A549 (cell line): ENCODE measurements at regions not wholly inside any gene's neighbourhood (a gene's known extent, or its start where the extent isn't known, plus 50 kb on each side); places are given as distances from the start of the nearest gene placed in this dataset.

Experiments
- BCL3 ChIP-seq: fragments of >200 bp; sonication (Bioruptor Twin); formaldehyde crosslinking; IDR thresholded peaks from 3 replicates; pipeline ENCODE4 v1.6.1; 2016
- CEBPB ChIP-seq, 2 experiments: fragments of >200 bp in 1 of 2; sonication (Bioruptor Twin) in 1 of 2; formaldehyde crosslinking in 1 of 2; IDR thresholded peaks; 2 replicates each; pipeline ENCODE4 v1.6.1; 2012 to 2016
- CTCF ChIP-seq: fragments of >200 bp; sonication (Bioruptor Twin); formaldehyde crosslinking; IDR thresholded peaks from 3 replicates; pipeline ENCODE4 v1.5.1; 2016
- FOSB ChIP-seq: fragments of 250-450 bp; sonication (Bioruptor Pico); IDR thresholded peaks from 2 replicates; pipeline ENCODE4 v1.5.0; 2020; ENCODE audit warnings: mild to moderate bottlenecking, moderate library complexity
- MAX ChIP-seq: IDR thresholded peaks from 2 replicates; pipeline ENCODE4 v1.6.1; 2012
- NFE2L2 ChIP-seq: fragments of 150-350 bp; conservative IDR thresholded peaks from 2 replicates; pipeline ENCODE4 v1.6.1; 2014; ENCODE audit warnings: low read length
- RCOR1 ChIP-seq: fragments of 150-350 bp; IDR thresholded peaks from 2 replicates; pipeline ENCODE4 v1.6.1; 2014; ENCODE audit warnings: antibody characterized with exemption, low read length, low read depth
- TF ChIP-seq, protein P1 (sequence below): fragments of 200-600 bp; sonication (generic); IDR thresholded peaks from 2 replicates; pipeline ENCODE4 v1.6.1; 2016; ENCODE audit warnings: antibody characterized with exemption, mild to moderate bottlenecking, moderate library complexity

DNA sequence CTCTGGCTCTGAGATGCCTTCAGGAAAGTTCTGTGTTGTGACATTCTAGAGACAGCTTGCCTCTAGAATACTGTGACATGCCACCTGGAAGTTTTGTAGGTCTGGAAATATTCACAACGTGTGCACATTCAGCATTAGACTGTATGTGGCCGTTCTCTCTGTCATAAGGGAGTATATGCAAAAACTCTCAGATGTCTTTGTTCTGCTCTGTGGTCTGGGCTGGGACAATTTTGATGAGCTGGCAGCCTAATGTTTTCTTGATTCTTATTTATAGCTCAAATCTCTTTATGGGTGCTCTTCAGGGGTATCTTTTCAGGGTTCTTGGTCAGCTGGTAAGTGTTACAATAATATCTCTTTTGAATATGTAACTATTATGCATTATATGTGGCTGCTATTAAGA, 355.1 kb downstream of the PAX1 start:
- no peak for TF ChIP-seq CEBPB (IDR thresholded peaks at IDR 0.05)
- TF ChIP-seq, protein P1, sequence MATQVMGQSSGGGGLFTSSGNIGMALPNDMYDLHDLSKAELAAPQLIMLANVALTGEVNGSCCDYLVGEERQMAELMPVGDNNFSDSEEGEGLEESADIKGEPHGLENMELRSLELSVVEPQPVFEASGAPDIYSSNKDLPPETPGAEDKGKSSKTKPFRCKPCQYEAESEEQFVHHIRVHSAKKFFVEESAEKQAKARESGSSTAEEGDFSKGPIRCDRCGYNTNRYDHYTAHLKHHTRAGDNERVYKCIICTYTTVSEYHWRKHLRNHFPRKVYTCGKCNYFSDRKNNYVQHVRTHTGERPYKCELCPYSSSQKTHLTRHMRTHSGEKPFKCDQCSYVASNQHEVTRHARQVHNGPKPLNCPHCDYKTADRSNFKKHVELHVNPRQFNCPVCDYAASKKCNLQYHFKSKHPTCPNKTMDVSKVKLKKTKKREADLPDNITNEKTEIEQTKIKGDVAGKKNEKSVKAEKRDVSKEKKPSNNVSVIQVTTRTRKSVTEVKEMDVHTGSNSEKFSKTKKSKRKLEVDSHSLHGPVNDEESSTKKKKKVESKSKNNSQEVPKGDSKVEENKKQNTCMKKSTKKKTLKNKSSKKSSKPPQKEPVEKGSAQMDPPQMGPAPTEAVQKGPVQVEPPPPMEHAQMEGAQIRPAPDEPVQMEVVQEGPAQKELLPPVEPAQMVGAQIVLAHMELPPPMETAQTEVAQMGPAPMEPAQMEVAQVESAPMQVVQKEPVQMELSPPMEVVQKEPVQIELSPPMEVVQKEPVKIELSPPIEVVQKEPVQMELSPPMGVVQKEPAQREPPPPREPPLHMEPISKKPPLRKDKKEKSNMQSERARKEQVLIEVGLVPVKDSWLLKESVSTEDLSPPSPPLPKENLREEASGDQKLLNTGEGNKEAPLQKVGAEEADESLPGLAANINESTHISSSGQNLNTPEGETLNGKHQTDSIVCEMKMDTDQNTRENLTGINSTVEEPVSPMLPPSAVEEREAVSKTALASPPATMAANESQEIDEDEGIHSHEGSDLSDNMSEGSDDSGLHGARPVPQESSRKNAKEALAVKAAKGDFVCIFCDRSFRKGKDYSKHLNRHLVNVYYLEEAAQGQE: no peak
- TF ChIP-seq MAX: no peak
- TF ChIP-seq RCOR1: no peak
- no peak for TF ChIP-seq CTCF
- no peak for TF ChIP-seq NFE2L2
- TF ChIP-seq BCL3: no peak
- no peak for TF ChIP-seq FOSB
